IMR-90 (cell line): ENCODE measurements at regions not wholly inside any gene's neighbourhood (a gene's known extent, or its start where the extent isn't known, plus 50 kb on each side); places are given as distances from the start of the nearest gene placed in this dataset.

Experiments used
- ATAC-seq: fragments of 200-7000 bp; cut with Tn5 transposase; 2 replicates; pipeline ENCODE4 v1.9.1; 2020; ENCODE audit warnings: low read depth, mild to moderate bottlenecking, moderate library complexity
- BruUV-seq: library from RNA; stranded (reverse); fragments of 400-500 nt; replicated peaks from 2 replicates; lab custom pipeline; 2021; lab: Mats Ljungman, UMichigan
- CTCF ChIA-PET: fragments of 300-600 bp; formaldehyde crosslinking; extraction: SDS; loops from one replicate; lab custom pipeline; 2021; ENCODE audit warnings: antibody characterized with exemption; lab: Yijun Ruan, JAX
- POLR2A ChIA-PET: fragments of 300-600 bp; sonication (Branson Sonifier 250); formaldehyde crosslinking; loops from one replicate; lab custom pipeline; 2022; ENCODE audit warnings: antibody characterized with exemption; ENCODE audit not compliant: unreplicated experiment; lab: Charles Lee
- DNase-seq: peaks from one replicate; pipeline ENCODE4 v3.0.0; 2013
- H2AFZ ChIP-seq: replicated peaks from 2 replicates; pipeline ENCODE3; 2013; ENCODE audit warnings: low read length, mild to moderate bottlenecking; ENCODE audit not compliant: poor library complexity
- H2AK5ac ChIP-seq: 2 replicates; pipeline ENCODE4 v1.6.1; 2013; ENCODE audit warnings: low read depth, low read length, inconsistent platforms
- H2AK9ac ChIP-seq: replicated peaks from 2 replicates; pipeline ENCODE3; 2013; ENCODE audit warnings: mild to moderate bottlenecking, low read depth, low read length, moderate library complexity; ENCODE audit not compliant: poor library complexity
- H2BK120ac ChIP-seq: 2 replicates; pipeline ENCODE4 v1.6.1; 2013; ENCODE audit warnings: low read depth, low read length, inconsistent platforms
- H2BK15ac ChIP-seq: 3 replicates; pipeline ENCODE4 v1.6.1; 2013; ENCODE audit warnings: low read depth, low read length, inconsistent platforms
- H2BK20ac ChIP-seq: 2 replicates; pipeline ENCODE4 v1.6.1; 2013; ENCODE audit warnings: low read depth, mild to moderate bottlenecking, inconsistent platforms, low read length, moderate library complexity
- H2BK5ac ChIP-seq: 2 replicates; pipeline ENCODE4 v1.6.1; 2013; ENCODE audit warnings: mild to moderate bottlenecking, low read depth, low read length, inconsistent platforms; ENCODE audit not compliant: poor library complexity, severe bottlenecking
- H3K14ac ChIP-seq: replicated peaks from 2 replicates; pipeline ENCODE4 v1.6.1; 2013; ENCODE audit warnings: low read depth, low read length, inconsistent platforms
- H3K18ac ChIP-seq: 2 replicates; pipeline ENCODE4 v1.6.1; 2013; ENCODE audit warnings: low read depth, low read length, control low read depth
- H3K23ac ChIP-seq: 2 replicates; pipeline ENCODE4 v1.6.1; 2013; ENCODE audit warnings: low read depth, low read length, inconsistent platforms
- H3K27ac ChIP-seq: 2 replicates; pipeline ENCODE4 v1.5.1; 2013; ENCODE audit warnings: mild to moderate bottlenecking, control low read depth, low read length; ENCODE audit not compliant: insufficient read depth
- H3K27me3 ChIP-seq: 2 replicates; pipeline ENCODE4 v1.6.1; 2013; ENCODE audit warnings: low read length; ENCODE audit not compliant: control insufficient read depth, insufficient read depth
- H3K36me3 ChIP-seq: 2 replicates; pipeline ENCODE4 v1.6.1; 2013; ENCODE audit warnings: low read length, mixed read lengths; ENCODE audit not compliant: control insufficient read depth, insufficient read depth
- H3K4ac ChIP-seq: 2 replicates; pipeline ENCODE4 v1.6.1; 2013; ENCODE audit warnings: low read depth, low read length, inconsistent platforms
- H3K4me1 ChIP-seq: 2 replicates; pipeline ENCODE4 v1.6.1; 2013; ENCODE audit warnings: low read length, mixed read lengths; ENCODE audit not compliant: control insufficient read depth, insufficient read depth
- H3K4me2 ChIP-seq: 2 replicates; pipeline ENCODE4 v1.6.1; 2013; ENCODE audit warnings: low read depth, mild to moderate bottlenecking, control low read depth, low read length, moderate library complexity
- H3K4me3 ChIP-seq: 2 replicates; pipeline ENCODE4 v1.5.1; 2013; ENCODE audit warnings: low read depth, mild to moderate bottlenecking, control low read depth, low read length, moderate library complexity; ENCODE audit not compliant: insufficient read depth
- H3K56ac ChIP-seq: 2 replicates; pipeline ENCODE4 v1.6.1; 2013; ENCODE audit warnings: low read length, inconsistent platforms; ENCODE audit not compliant: insufficient read depth; ENCODE audit errors: extremely low read depth
- H3K79me1 ChIP-seq, 2 experiments: 2 replicates each; pipeline ENCODE4 v1.6.1; 2013; ENCODE audit warnings: low read length in 2 of 2, inconsistent platforms in 1 of 2, low read depth in 1 of 2
- H3K9ac ChIP-seq: 2 replicates; pipeline ENCODE4 v1.6.1; 2013; ENCODE audit warnings: low read depth, low read length, control low read depth
- H3K9me1 ChIP-seq: 2 replicates; pipeline ENCODE4 v1.6.1; 2013; ENCODE audit warnings: low read length, inconsistent platforms; ENCODE audit not compliant: insufficient read depth
- H3K9me3 ChIP-seq: 2 replicates; pipeline ENCODE4 v1.6.1; 2013; ENCODE audit warnings: low read length; ENCODE audit not compliant: control insufficient read depth, insufficient read depth
- H4K20me1 ChIP-seq: 2 replicates; pipeline ENCODE4 v1.6.1; 2013; ENCODE audit warnings: low read length, inconsistent platforms; ENCODE audit not compliant: insufficient read depth
- H4K5ac ChIP-seq: 2 replicates; pipeline ENCODE4 v1.6.1; 2013; ENCODE audit warnings: mild to moderate bottlenecking, low read depth, low read length, control low read depth
- H4K8ac ChIP-seq, 2 experiments: 2 replicates each; pipeline ENCODE4 v1.6.1; 2013; ENCODE audit warnings: low read depth in 2 of 2, low read length in 2 of 2, control low read depth in 1 of 2, inconsistent platforms in 1 of 2
- H4K91ac ChIP-seq: 2 replicates; pipeline ENCODE4 v1.6.1; 2013; ENCODE audit warnings: low read depth, low read length, inconsistent platforms; ENCODE audit not compliant: insufficient read depth
- BHLHE40 ChIP-seq: fragments of 150-350 bp; IDR thresholded peaks from 2 replicates; pipeline ENCODE4 v1.6.1; 2016; ENCODE audit warnings: mild to moderate bottlenecking, low read depth, low read length
- CEBPB ChIP-seq: IDR thresholded peaks from 2 replicates; pipeline ENCODE4 v1.6.1; 2012; ENCODE audit warnings: low read depth, low read length, improper control_type of control experiment
- CHD1 ChIP-seq: IDR thresholded peaks from 2 replicates; pipeline ENCODE4 v1.6.1; 2012; ENCODE audit warnings: low read depth, low read length, improper control_type of control experiment
- CTCF ChIP-seq: conservative IDR thresholded peaks from 2 replicates; pipeline ENCODE4 v1.5.1; 2012; ENCODE audit warnings: mild to moderate bottlenecking, low read depth, low read length, improper control_type of control experiment
- FOS ChIP-seq: fragments of 150-350 bp; IDR thresholded peaks from 2 replicates; pipeline ENCODE4 v1.6.1; 2016; ENCODE audit warnings: low read depth, low read length
- MAFK ChIP-seq: IDR thresholded peaks from 2 replicates; pipeline ENCODE4 v1.6.1; 2012; ENCODE audit warnings: low read depth, low read length, improper control_type of control experiment
- MAZ ChIP-seq: IDR thresholded peaks from 2 replicates; pipeline ENCODE4 v1.6.1; 2012; ENCODE audit warnings: low read depth, mild to moderate bottlenecking, low read length, improper control_type of control experiment, moderate library complexity, borderline replicate concordance
- MXI1 ChIP-seq: IDR thresholded peaks from 2 replicates; pipeline ENCODE4 v1.6.1; 2012; ENCODE audit warnings: low read depth, mild to moderate bottlenecking, low read length, moderate library complexity, borderline replicate concordance
- NFE2L2 ChIP-seq: fragments of 150-350 bp; IDR thresholded peaks from 2 replicates; pipeline ENCODE4 v1.6.1; 2016; ENCODE audit warnings: low read depth, mild to moderate bottlenecking, low read length
- POLR2A ChIP-seq: IDR thresholded peaks from 2 replicates; pipeline ENCODE4 v1.6.1; 2012; ENCODE audit warnings: mild to moderate bottlenecking, low read depth, low read length
- RAD21 ChIP-seq: IDR thresholded peaks from 2 replicates; pipeline ENCODE4 v1.6.1; 2012; ENCODE audit warnings: low read length, improper control_type of control experiment
- RCOR1 ChIP-seq: IDR thresholded peaks from 2 replicates; pipeline ENCODE4 v1.6.1; 2012; ENCODE audit warnings: mild to moderate bottlenecking, low read length, improper control_type of control experiment; ENCODE audit not compliant: insufficient replicate concordance
- RFX5 ChIP-seq: IDR thresholded peaks from 2 replicates; pipeline ENCODE4 v1.8.0; 2012; ENCODE audit warnings: low read depth, mild to moderate bottlenecking, low read length, moderate library complexity
- SMC3 ChIP-seq: fragments of 150-350 bp; IDR thresholded peaks from 2 replicates; pipeline ENCODE4 v1.6.1; 2016; ENCODE audit warnings: low read depth, mild to moderate bottlenecking, antibody characterized with exemption, low read length, moderate library complexity
- USF2 ChIP-seq: fragments of 150-350 bp; IDR thresholded peaks from 2 replicates; pipeline ENCODE4 v1.6.1; 2017; ENCODE audit warnings: mild to moderate bottlenecking, antibody characterized with exemption, low read length, low read depth
- dilution Hi-C: fragments of 300-500 bp; cut with HindIII; formaldehyde crosslinking; loops from one replicate; pipeline ENCODE4 v1.14.3; 2018; ENCODE audit warnings: low sequenced_read_pairs; ENCODE audit not compliant: unreplicated experiment
- in situ Hi-C: fragments of 300-500 bp; cut with MboI; formaldehyde crosslinking; loops from 3 replicates; pipeline ENCODE4 v1.14.3; 2019; ENCODE audit warnings: low sequenced_read_pairs, inconsistent platforms, mixed read lengths
- intact Hi-C: fragments of 100-400 bp; cut with micrococcal nuclease; formaldehyde crosslinking; loops from 2 replicates; pipeline ENCODE4 v1.10.0; 2022
- TF ChIP-seq, protein P1 (sequence below): fragments of 150-350 bp; IDR thresholded peaks from 2 replicates; pipeline ENCODE4 v1.6.1; 2016; ENCODE audit warnings: low read depth, mild to moderate bottlenecking, low read length, moderate library complexity, borderline replicate concordance

DNA sequence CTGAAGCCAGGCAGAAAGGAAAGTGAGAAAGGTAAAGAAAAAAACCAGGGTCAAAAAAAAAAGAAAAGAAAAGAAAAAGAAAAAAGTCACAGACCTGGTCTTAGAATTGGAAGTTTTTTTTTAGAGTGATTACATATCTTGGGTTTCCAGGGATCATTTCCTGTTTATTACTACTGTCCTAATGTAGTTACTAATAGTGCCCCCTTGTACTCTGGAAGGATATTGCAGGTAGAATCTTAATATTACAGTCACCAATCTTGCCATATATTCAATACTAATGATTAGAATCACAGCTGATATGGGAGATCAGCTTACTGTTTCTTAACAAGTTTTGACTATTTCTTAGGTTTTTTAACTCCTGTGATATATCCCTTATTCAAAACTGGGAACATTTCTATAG, 543.2 kb upstream of the CDH6 start:
- Histone ChIP-seq H3K27ac (no peak overlapping the region), H4K5ac (no peak overlapping the region), H2BK5ac (no peak overlapping the region), H3K4ac (no peak overlapping the region), H3K9me1 (no peaks in the 10 kb centered on the region), H3K23ac (no peak overlapping the region), H3K9me3 (no peaks in the 10 kb centered on the region), H3K79me1 (no peaks in the 10 kb centered on the region), H3K14ac (no peak overlapping the region), H2AFZ (no peak overlapping the region), H3K27me3 (no peaks in the 10 kb centered on the region), H4K20me1 (no peaks in the 10 kb centered on the region), H2AK5ac (no peak overlapping the region), H2BK120ac (no peak overlapping the region), H2AK9ac (no peak overlapping the region), H4K91ac (no peak overlapping the region), H3K4me3 (no peak overlapping the region), H3K36me3 (no peaks in the 10 kb centered on the region), H3K4me1 (no peaks in the 10 kb centered on the region), H4K8ac (no peak overlapping the region), H3K9ac (no peak overlapping the region), H3K4me2 (no peak overlapping the region), H2BK15ac (no peak overlapping the region), H3K56ac (no peak overlapping the region), H3K18ac (no peak overlapping the region), H2BK20ac (no peak overlapping the region)
- no TSS peak for BruUV-seq
- no peak for ATAC-seq
- CTCF ChIA-PET = interaction anchor here (0.8 kb wide), 1 partner anchor 581 kb away, joined by 5 read pairs; no protein-coding TSS in a partner anchor
- intact Hi-C loops = no loop called here
- DNase-seq = no peak
- dilution Hi-C loops = no loop called here
- TF ChIP-seq CTCF (no peak), MAZ (no peak), MXI1 (no peak), CHD1 (no peak), MAFK (no peak), CEBPB (no peak), RFX5 (no peak), POLR2A (no peak), NFE2L2 (no peak), USF2 (no peak), BHLHE40 (no peak), RCOR1 (no peak), FOS (no peak), RAD21 (no peak), SMC3 (no peak)
- TF ChIP-seq, protein P1, sequence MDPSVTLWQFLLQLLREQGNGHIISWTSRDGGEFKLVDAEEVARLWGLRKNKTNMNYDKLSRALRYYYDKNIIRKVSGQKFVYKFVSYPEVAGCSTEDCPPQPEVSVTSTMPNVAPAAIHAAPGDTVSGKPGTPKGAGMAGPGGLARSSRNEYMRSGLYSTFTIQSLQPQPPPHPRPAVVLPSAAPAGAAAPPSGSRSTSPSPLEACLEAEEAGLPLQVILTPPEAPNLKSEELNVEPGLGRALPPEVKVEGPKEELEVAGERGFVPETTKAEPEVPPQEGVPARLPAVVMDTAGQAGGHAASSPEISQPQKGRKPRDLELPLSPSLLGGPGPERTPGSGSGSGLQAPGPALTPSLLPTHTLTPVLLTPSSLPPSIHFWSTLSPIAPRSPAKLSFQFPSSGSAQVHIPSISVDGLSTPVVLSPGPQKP = no peak
- in situ Hi-C loops = no loop called here
- POLR2A ChIA-PET = no interaction called here
